ENCODE measurements at regions not wholly inside any gene's neighbourhood (a gene's known extent, or its start where the extent isn't known, plus 50 kb on each side); places are given as distances from the start of the nearest gene placed in this dataset.

- TF ChIP-seq POLR2AphosphoS5 (IDR thresholded peaks at IDR 0.05; ENCODE audit: low read depth, low read length) (no peak), SIN3A (IDR thresholded peaks at IDR 0.05; ENCODE audit: borderline replicate concordance, insufficient read depth, low read length) (no peak), FOXP2 (optimal IDR thresholded peaks at IDR 0.05; ENCODE audit: borderline replicate concordance, extremely low read depth, extremely low read length, insufficient read depth) (no peak), TAF1 (IDR thresholded peaks at IDR 0.05; ENCODE audit: borderline replicate concordance, insufficient read depth, low read length) (no peak), REST (IDR thresholded peaks at IDR 0.05; ENCODE audit: insufficient read depth in 1 of 2, low read depth in 2 of 2, low read length in 2 of 2) (no peak)
Measured at GRCh38 chr18:56391931-56392590, 246.3 kb downstream of the TXNL1 start.

GRCh38 chr18:56390626-56391025, 247.8 kb downstream of the TXNL1 start:
- TF ChIP-seq FOXP2 (optimal IDR thresholded peaks at IDR 0.05; ENCODE audit: borderline replicate concordance, extremely low read depth, extremely low read length, insufficient read depth), result no peak
- TF ChIP-seq REST (IDR thresholded peaks at IDR 0.05; ENCODE audit: insufficient read depth in 1 of 2, low read depth in 2 of 2, low read length in 2 of 2), result no peak
- TF ChIP-seq SIN3A (IDR thresholded peaks at IDR 0.05; ENCODE audit: borderline replicate concordance, insufficient read depth, low read length), result no peak
- no peak for TF ChIP-seq TAF1 (IDR thresholded peaks at IDR 0.05; ENCODE audit: borderline replicate concordance, insufficient read depth, low read length)
- TF ChIP-seq POLR2AphosphoS5 (IDR thresholded peaks at IDR 0.05; ENCODE audit: low read depth, low read length), result no peak

- TF ChIP-seq REST (IDR thresholded peaks at IDR 0.05; ENCODE audit: insufficient read depth in 1 of 2, low read depth in 2 of 2, low read length in 2 of 2) (no peak), TAF1 (IDR thresholded peaks at IDR 0.05; ENCODE audit: borderline replicate concordance, insufficient read depth, low read length) (no peak), FOXP2 (optimal IDR thresholded peaks at IDR 0.05; ENCODE audit: borderline replicate concordance, extremely low read depth, extremely low read length, insufficient read depth) (no peak), SIN3A (IDR thresholded peaks at IDR 0.05; ENCODE audit: borderline replicate concordance, insufficient read depth, low read length) (no peak), POLR2AphosphoS5 (IDR thresholded peaks at IDR 0.05; ENCODE audit: low read depth, low read length) (no peak)
Measured at GRCh38 chr18:56389190-56389589, 249.2 kb downstream of the TXNL1 start.

- TF ChIP-seq SIN3A (IDR thresholded peaks at IDR 0.05; ENCODE audit: borderline replicate concordance, insufficient read depth, low read length) (no peak), TAF1 (IDR thresholded peaks at IDR 0.05; ENCODE audit: borderline replicate concordance, insufficient read depth, low read length) (no peak), REST (IDR thresholded peaks at IDR 0.05; ENCODE audit: insufficient read depth in 1 of 2, low read depth in 2 of 2, low read length in 2 of 2) (no peak), FOXP2 (optimal IDR thresholded peaks at IDR 0.05; ENCODE audit: borderline replicate concordance, extremely low read depth, extremely low read length, insufficient read depth) (no peak), POLR2AphosphoS5 (IDR thresholded peaks at IDR 0.05; ENCODE audit: low read depth, low read length) (no peak)
Measured at GRCh38 chr18:56388571-56388970, 249.8 kb downstream of the TXNL1 start.

All from PFSK-1 (cell line).